H1 (cell line): ENCODE measurements at regions not wholly inside any gene's neighbourhood (a gene's known extent, or its start where the extent isn't known, plus 50 kb on each side); places are given as distances from the start of the nearest gene placed in this dataset.

Experiments
- JUN ChIP-seq: IDR thresholded peaks from 2 replicates; pipeline ENCODE4 v1.6.1; 2011; ENCODE audit warnings: low read depth, mild to moderate bottlenecking, improper control_type of control experiment, low read length
- SIX5 ChIP-seq: IDR thresholded peaks from 2 replicates; pipeline ENCODE4 v1.6.1; 2011; ENCODE audit warnings: mild to moderate bottlenecking, low read depth, low read length

DNA sequence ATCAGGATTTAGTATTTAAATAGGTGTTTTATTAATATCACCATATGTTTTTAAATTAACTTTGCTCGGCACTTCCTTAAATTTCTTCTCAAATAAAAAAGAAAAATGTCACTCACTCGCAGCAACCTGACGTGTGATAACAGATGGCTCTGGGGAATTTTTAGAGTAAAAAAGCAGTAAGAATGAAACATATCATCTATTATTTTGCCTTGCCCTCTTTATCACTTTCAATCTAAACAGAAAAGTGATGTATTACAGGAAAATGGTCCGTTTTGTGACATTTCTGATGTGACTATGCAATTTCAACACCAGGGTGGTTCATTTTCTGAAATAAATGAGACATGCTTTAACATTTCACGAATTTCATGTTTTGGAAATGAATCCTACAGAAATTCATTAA is 1368.0 kb upstream of the LRRTM1 start:
- TF ChIP-seq JUN (no peak), SIX5 (no peak)
